HUES48 (cell line): ENCODE measurements at regions not wholly inside any gene's neighbourhood (a gene's known extent, or its start where the extent isn't known, plus 50 kb on each side); places are given as distances from the start of the nearest gene placed in this dataset.
"Not testable (repeated sequence)": the region's sequence is repeated elsewhere in the genome, so short reads cannot be mapped to it uniquely, and the experiment has no call there.

Experiments used
- H3K27ac ChIP-seq: one replicate; pipeline ENCODE4 v1.7.0; 2013; ENCODE audit warnings: low read depth, low read length, inconsistent platforms
- H3K27me3 ChIP-seq: 2 replicates; pipeline ENCODE4 v1.6.1; 2013; ENCODE audit warnings: mild to moderate bottlenecking, low read length; ENCODE audit not compliant: control insufficient read depth, insufficient read depth
- H3K36me3 ChIP-seq: 2 replicates; pipeline ENCODE4 v1.6.1; 2013; ENCODE audit warnings: low read length; ENCODE audit not compliant: control insufficient read depth, insufficient read depth
- H3K4me1 ChIP-seq: 2 replicates; pipeline ENCODE4 v1.6.1; 2013; ENCODE audit warnings: mild to moderate bottlenecking, low read length; ENCODE audit not compliant: control insufficient read depth, insufficient read depth
- H3K4me3 ChIP-seq: 2 replicates; pipeline ENCODE4 v1.5.1; 2013; ENCODE audit warnings: mild to moderate bottlenecking, low read depth, low read length
- H3K9ac ChIP-seq: 2 replicates; pipeline ENCODE4 v1.6.1; 2013; ENCODE audit warnings: mild to moderate bottlenecking, low read depth, low read length, moderate library complexity
- H3K9me3 ChIP-seq: 2 replicates; pipeline ENCODE4 v1.6.1; 2013; ENCODE audit warnings: low read length; ENCODE audit not compliant: control insufficient read depth, insufficient read depth

DNA sequence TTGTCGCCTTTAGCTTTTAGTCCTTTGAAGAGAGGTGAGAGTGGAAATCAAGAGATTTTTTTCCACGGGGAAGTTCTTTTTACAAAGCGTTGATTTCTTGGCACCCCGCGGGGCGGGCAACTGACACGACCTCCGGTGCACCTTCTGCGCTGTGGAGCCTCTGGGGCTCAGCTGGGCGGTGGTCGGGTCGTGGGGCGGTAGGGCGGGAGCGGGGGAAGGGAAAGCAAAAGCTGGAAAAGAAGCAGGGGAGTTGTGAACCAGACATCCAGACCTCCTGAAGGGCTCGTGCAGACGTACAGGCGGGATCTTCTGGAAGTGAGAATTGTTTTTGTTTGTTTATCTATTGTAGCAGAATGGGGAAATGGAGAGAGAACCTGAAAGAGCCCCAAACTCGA, 63.3 kb downstream of the PPIAL4A start:
- H3K36me3 ChIP-seq, H3K27ac ChIP-seq, H3K9ac ChIP-seq, H3K27me3 ChIP-seq, H3K9me3 ChIP-seq: not testable (repeated sequence)
- peaks cover 25% of the 10 kb centered on the region for H3K4me1 ChIP-seq
- 0 out of 2 replicates have a peak overlapping the region, but pooled peaks have one; percentile 32 for H3K4me3 ChIP-seq

DNA sequence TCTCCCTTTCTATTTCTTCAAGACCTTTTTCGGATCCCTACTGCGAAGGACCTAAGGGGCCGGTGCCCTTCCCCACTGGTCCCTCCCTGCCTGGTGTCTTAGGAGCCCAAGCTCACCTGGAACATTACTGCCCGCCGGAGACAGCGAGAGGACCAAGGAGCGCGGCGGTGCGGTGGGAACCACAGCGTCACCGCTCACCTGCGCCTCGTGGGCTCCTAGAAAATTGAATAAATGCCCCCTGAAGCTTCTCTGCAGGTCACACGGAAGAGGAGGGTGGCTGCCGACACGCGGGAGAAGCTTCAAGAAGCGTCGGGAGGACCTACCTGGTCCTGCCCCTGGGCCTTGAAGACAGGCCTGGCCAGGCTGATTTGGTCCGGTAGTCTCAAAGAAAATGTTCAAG, 65.2 kb downstream of the PPIAL4A start:
- Histone ChIP-seq H3K4me3 (no peak overlapping the region), H3K27ac (peak overlapping the region; percentile 93), H3K36me3 (no peaks in the 10 kb centered on the region), H3K27me3 (no peaks in the 10 kb centered on the region), H3K4me1 (peaks cover 25% of the 10 kb centered on the region), H3K9ac (no peak overlapping the region), H3K9me3 (no peaks in the 10 kb centered on the region)

DNA sequence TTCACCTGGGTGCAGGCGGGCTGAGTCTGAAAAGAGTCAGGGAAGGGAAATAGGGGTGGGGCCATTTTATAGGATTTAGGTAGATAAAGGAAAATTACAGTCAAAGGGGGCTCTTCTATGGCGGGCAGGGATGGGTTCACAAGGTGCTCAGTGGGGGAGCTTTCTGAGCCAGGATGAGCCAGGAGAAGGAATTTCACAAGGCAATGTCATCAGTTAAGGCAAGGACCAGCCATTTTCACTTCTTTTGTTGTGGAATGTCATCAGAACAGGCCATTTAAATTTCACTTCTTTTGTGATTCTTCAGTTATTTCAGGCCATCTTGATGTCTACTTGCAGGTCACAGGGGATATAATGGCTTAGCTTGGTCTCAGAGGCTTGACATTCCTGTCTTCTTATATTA, 66.4 kb downstream of the PPIAL4A start:
- Histone ChIP-seq H3K4me3 (peak overlapping the region; percentile 41; the same call in 1 of the 2 replicates), H3K9ac (peak overlapping the region; percentile 20; the same call in 1 of the 2 replicates)

DNA sequence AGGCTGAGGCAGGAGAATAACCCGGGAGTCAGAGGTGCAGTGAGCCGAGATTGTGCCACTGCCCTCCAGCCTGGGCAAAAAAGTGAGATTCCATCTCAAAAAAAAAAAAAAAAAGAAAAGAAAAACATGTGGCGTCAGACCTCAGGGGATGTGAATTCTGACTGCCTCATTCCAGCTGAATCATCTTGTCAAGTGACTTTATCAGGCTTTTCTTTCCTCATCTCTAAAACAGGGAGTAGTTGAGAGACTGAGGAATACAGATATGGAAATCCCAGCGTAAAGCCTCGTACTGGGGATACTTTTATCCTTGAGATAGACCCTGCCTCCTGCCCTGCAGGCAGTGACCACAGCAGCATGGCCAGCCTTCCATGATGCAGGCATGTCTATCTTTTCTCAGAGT, 76.4 kb downstream of the PPIAL4A start:
- not testable (repeated sequence) for H3K36me3 ChIP-seq, H3K9ac ChIP-seq, H3K4me1 ChIP-seq, H3K27me3 ChIP-seq, H3K27ac ChIP-seq, H3K4me3 ChIP-seq, H3K9me3 ChIP-seq

More for the DNA sequence above, 66.4 kb downstream of the PPIAL4A start:
- Histone ChIP-seq H3K4me1 (peaks cover 25% of the 10 kb centered on the region), H3K27ac (peak overlapping the region; percentile 93)
- not testable (repeated sequence) for H3K9me3 ChIP-seq, H3K36me3 ChIP-seq, H3K27me3 ChIP-seq

DNA sequence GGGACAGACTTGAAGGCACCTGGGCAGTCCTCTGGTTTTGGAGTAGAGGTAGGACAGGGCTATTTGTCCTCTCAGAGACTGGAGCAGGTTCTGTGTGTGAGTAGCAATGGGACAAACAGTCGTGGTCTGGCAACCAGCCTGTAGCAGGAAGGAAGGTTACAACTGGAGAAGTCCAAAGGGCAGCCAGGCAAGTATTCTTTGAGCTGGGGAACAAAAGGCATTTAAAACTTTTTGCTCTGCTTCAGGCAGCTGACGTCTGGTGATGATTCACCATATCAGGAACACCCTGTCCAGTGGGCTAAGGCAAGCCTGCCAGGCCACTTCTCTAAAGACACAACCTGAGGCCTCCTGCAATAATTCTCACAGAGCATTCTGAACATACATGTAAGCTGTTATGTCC, 83.3 kb downstream of the PPIAL4A start:
- not testable (repeated sequence) for H3K4me3 ChIP-seq, H3K4me1 ChIP-seq, H3K27me3 ChIP-seq, H3K36me3 ChIP-seq, H3K27ac ChIP-seq, H3K9ac ChIP-seq, H3K9me3 ChIP-seq

DNA sequence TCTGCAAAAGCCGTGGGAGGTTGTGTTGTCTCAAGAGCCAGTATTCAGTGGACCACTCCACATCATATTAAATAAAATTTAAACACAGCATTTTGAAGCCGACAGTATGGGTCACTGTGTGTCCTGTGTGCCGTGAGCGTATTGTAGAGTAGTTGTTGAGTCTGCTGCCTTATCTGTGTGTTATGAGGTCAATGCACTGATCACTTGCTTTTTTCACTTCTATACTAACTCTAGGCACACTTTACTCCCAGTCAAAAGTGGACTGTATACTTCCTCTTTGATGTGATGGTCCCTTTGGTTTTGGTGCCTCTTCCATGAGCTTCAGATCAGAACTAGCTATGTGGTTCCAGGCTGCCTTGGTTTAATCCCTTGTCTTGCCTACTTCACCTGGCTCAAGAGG, 84.3 kb downstream of the PPIAL4A start:
- not testable (repeated sequence) for H3K9ac ChIP-seq, H3K4me1 ChIP-seq, H3K4me3 ChIP-seq, H3K9me3 ChIP-seq, H3K36me3 ChIP-seq, H3K27me3 ChIP-seq, H3K27ac ChIP-seq

DNA sequence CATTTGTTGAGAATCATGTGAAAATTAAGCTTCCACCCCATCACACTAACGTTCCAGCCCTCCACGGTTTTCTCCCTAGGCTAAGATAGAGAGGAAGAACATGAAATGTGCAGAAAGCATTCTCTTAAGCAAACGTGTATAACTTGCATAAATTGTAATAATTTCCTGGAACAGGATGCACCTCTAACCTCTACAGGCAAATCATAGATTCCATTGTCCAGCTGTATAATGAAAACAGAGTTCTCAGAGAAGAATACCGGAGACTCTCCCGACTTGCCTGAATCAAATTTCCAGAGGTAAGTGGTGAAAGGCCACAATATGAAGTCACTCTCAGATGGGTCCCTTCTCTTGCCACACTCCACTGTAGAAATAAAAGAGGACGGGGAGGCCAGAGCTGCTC, 87.7 kb downstream of the PPIAL4A start:
- not testable (repeated sequence) for H3K27me3 ChIP-seq, H3K36me3 ChIP-seq, H3K4me3 ChIP-seq, H3K27ac ChIP-seq, H3K9me3 ChIP-seq, H3K4me1 ChIP-seq, H3K9ac ChIP-seq

DNA sequence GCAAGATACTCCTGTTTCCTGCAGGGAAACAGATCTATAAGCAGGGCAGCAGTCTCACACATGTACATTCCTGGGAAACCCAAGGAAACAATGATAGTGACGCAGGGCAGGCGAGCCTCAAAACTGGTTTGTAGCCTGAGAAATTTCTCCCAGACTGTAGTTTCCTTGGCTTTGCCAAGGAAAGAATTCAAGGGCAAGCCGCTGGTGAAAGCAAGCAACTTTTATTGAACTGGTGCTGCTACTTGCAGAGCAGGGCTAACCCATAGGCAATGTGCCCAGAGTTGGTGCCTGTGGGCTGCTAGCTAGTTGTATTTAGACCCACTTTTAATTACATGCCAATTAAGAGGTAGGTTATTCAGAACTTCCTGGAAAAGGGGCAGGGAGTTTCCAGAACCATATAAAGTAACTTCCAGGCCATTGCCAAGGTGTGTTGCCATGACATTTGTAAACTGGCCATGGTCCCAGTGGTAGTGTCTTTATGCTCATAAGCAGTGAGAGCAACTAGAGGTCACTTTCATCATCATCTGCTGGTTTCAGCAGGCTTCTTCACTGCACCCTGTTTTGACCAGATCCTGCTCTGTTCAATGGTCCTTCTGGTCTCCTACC, 92.0 kb downstream of the PPIAL4A start:
- not testable (repeated sequence) for H3K4me1 ChIP-seq, H3K9ac ChIP-seq, H3K27ac ChIP-seq, H3K27me3 ChIP-seq, H3K4me3 ChIP-seq, H3K36me3 ChIP-seq, H3K9me3 ChIP-seq

DNA sequence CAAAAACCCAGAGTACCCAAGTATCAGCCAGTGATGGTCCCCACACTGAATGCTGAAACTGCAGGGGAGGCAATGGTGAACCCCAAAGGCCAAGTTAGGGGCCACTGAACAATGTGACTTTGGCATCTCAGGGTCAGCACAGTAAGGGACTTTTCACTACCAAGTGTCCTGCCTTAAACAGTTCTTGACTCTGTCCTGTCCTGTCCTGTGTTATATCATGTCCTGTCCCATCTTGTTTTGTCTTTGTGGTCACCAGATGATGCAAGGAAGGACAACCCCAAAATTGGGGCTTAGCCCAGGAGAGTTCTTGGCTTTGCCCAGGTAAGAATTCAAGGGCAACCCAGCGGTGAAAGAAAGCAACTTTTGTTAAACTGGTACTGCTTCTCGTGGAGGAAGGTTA, 105.0 kb downstream of the PPIAL4A start:
- not testable (repeated sequence) for H3K36me3 ChIP-seq, H3K27me3 ChIP-seq, H3K4me3 ChIP-seq, H3K9ac ChIP-seq, H3K4me1 ChIP-seq, H3K27ac ChIP-seq, H3K9me3 ChIP-seq

DNA sequence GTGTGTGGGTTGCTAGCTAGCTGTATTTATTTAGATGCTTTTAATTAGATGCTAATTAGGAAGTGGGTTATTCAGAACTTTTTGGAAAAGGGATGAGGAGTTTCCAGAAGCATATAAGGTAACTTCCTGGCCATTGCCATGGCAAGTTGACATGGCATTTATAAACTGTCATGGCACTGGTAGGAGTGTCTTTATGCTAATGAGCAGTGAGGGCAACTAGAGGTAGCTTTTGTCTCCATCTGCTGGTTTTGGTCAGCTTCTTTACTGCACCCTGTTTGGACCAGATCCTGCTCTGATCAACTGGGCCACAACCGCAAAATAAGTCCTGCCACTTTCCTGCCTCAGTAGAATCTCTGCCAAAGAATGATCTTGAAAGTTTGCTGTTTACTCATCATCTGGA, 105.5 kb downstream of the PPIAL4A start:
- H3K9me3 ChIP-seq, H3K27me3 ChIP-seq: not testable (repeated sequence)

DNA sequence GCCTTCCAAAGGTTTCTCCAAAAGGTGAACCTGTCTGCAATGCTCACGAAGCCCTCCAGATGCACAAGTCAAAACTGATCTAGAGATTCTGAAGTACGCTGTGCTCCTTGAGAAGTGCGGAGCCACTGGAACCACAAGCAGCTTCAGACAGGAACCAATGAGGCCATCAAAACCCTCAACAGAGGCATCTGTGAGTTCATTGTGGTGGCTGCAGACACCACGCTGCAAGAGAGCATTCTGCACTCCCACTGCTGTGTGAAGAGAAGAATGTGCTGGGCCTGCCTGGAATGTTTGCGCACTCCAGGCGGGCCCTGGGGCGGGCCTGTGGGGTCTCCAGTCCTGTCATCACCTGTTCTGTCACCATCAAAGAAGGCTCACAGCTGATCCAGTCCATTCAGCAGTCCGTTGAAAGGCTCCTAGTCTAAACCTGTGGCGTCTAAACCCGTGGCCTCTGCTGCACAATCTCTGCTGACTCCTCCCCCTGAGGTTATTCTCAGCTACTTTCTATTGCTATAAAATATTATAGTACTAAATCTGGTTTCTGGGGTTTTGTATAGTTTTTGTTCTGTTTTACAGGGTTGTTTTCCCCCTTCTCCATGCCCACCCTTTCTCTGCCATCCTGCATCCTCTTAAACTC, 111.6 kb downstream of the PPIAL4A start:
- not testable (repeated sequence) for H3K9ac ChIP-seq, H3K9me3 ChIP-seq, H3K27me3 ChIP-seq, H3K4me3 ChIP-seq, H3K36me3 ChIP-seq, H3K27ac ChIP-seq, H3K4me1 ChIP-seq

More for the DNA sequence above, 105.5 kb downstream of the PPIAL4A start:
- not testable (repeated sequence) for H3K4me3 ChIP-seq, H3K9ac ChIP-seq, H3K36me3 ChIP-seq, H3K4me1 ChIP-seq, H3K27ac ChIP-seq
